ENCODE measurements at regions not wholly inside any gene's neighbourhood (a gene's known extent, or its start where the extent isn't known, plus 50 kb on each side); places are given as distances from the start of the nearest gene placed in this dataset.

DNA sequence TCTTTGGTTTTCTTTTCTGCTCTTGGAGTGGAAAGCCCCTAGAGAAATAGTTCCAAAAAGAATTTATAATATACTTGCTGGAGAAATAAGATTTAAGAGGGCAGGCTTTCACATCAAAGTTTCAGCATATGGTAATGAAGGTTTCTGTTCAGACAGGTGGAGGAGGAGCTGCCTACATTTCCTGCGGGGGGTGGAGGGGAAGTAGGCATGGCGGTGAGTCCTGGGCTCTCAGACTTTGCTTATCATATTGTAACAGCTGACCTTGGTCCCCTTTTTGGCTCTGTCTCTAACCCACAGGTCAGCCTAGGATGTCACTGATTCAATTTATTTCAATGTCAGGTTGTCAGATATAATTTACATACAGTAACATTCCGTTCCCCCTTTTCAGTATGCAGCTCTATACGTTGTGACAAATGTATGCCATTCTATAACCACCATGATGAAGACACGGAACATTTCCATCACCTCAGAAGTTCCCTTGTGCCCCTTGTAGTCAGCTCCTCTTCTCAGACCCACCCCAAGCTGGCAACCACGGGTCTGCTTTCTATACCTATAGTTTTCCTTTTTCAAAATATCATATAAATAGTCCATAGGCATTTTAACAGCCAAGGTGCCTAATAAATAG, 77.6 kb upstream of the GGTLC1 start:
- H3K4me1 ChIP-seq (ENCODE audit: insufficient read depth), result no peaks in the 10 kb centered on the region
- 78% methylated on average over 6 of the region's 6 CpGs for WGBS (ENCODE audit: low lambda C conversion rate, missing lambda C conversion rate)
- H3K79me2 ChIP-seq, result no peaks in the 10 kb centered on the region
- no peaks in the 10 kb centered on the region for H3K9me3 ChIP-seq (ENCODE audit: low read depth)
- no peak for TF ChIP-seq EZH2 (IDR thresholded peaks at IDR 0.05; ENCODE audit: borderline replicate concordance)
- no peak for TF ChIP-seq EZH2phosphoT487 (IDR thresholded peaks at IDR 0.05; ENCODE audit: low read depth, severe bottlenecking, unreplicated experiment)
- TF ChIP-seq, protein P1, sequence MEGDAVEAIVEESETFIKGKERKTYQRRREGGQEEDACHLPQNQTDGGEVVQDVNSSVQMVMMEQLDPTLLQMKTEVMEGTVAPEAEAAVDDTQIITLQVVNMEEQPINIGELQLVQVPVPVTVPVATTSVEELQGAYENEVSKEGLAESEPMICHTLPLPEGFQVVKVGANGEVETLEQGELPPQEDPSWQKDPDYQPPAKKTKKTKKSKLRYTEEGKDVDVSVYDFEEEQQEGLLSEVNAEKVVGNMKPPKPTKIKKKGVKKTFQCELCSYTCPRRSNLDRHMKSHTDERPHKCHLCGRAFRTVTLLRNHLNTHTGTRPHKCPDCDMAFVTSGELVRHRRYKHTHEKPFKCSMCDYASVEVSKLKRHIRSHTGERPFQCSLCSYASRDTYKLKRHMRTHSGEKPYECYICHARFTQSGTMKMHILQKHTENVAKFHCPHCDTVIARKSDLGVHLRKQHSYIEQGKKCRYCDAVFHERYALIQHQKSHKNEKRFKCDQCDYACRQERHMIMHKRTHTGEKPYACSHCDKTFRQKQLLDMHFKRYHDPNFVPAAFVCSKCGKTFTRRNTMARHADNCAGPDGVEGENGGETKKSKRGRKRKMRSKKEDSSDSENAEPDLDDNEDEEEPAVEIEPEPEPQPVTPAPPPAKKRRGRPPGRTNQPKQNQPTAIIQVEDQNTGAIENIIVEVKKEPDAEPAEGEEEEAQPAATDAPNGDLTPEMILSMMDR (IDR thresholded peaks at IDR 0.05; ENCODE audit: poor library complexity), result no peak
- no peaks in the 10 kb centered on the region for H3K36me3 ChIP-seq (replicated peaks; ENCODE audit: insufficient read depth, low read depth)
- DNase-seq (ENCODE audit: low spot score), result no peak
- H4K20me1 ChIP-seq (ENCODE audit: insufficient read depth, poor library complexity, severe bottlenecking), result no peaks in the 10 kb centered on the region
- H3K9me2 ChIP-seq (replicated peaks; ENCODE audit: insufficient read depth), result no peaks in the 10 kb centered on the region
- H3K27me3 ChIP-seq, result no peaks in the 10 kb centered on the region
- no peak overlapping the region for H3K4me2 ChIP-seq
- H2AFZ ChIP-seq, result no peak overlapping the region
- H3K4me3 ChIP-seq, result no peak overlapping the region
- no peak overlapping the region for H3K27ac ChIP-seq

DNA sequence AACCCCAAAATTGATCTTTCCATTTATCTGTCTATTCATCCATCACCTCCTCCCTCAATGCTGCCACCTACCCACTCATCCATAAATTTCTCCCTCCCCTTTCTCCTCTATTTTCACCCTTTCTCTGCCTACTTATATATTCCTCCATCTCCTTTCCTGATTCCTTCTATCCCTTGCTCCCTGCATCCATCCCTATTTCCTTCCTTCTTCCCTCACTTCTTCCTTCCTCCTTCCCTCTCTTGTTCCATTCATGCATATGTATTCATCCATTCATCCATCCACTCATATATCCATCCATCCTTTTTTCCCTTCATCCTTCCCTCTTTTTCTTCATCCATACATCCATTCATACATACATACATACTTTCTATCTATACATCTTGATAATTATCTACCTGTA, 76.3 kb upstream of the GGTLC1 start:
- Histone ChIP-seq H3K79me2 (no peaks in the 10 kb centered on the region), H3K27me3 (no peaks in the 10 kb centered on the region), H2AFZ (no peak overlapping the region), H3K4me1 (ENCODE audit: insufficient read depth) (no peaks in the 10 kb centered on the region), H3K4me2 (no peak overlapping the region), H3K36me3 (replicated peaks; ENCODE audit: insufficient read depth, low read depth) (no peaks in the 10 kb centered on the region), H3K9me3 (ENCODE audit: low read depth) (no peaks in the 10 kb centered on the region), H3K9me2 (replicated peaks; ENCODE audit: insufficient read depth) (no peaks in the 10 kb centered on the region), H4K20me1 (ENCODE audit: insufficient read depth, poor library complexity, severe bottlenecking) (no peaks in the 10 kb centered on the region), H3K4me3 (no peak overlapping the region), H3K27ac (no peak overlapping the region)
- TF ChIP-seq EZH2 (IDR thresholded peaks at IDR 0.05; ENCODE audit: borderline replicate concordance) (no peak), EZH2phosphoT487 (IDR thresholded peaks at IDR 0.05; ENCODE audit: low read depth, severe bottlenecking, unreplicated experiment) (no peak)
- TF ChIP-seq, protein P1 (IDR thresholded peaks at IDR 0.05; ENCODE audit: poor library complexity), result no peak
- no peak for DNase-seq (ENCODE audit: low spot score)

- H3K36me3 ChIP-seq (replicated peaks; ENCODE audit: insufficient read depth, low read depth), result no peaks in the 10 kb centered on the region
- no peak overlapping the region for H2AFZ ChIP-seq
- H4K20me1 ChIP-seq (ENCODE audit: insufficient read depth, poor library complexity, severe bottlenecking), result no peaks in the 10 kb centered on the region
- H3K27me3 ChIP-seq, result no peaks in the 10 kb centered on the region
- no peaks in the 10 kb centered on the region for H3K9me2 ChIP-seq (replicated peaks; ENCODE audit: insufficient read depth)
- WGBS (ENCODE audit: low lambda C conversion rate, missing lambda C conversion rate), result 96% methylated on average over 4 of the region's 4 CpGs
- no peak overlapping the region for H3K27ac ChIP-seq
- no peak overlapping the region for H3K4me3 ChIP-seq
- no peak for TF ChIP-seq EZH2 (IDR thresholded peaks at IDR 0.05; ENCODE audit: borderline replicate concordance)
- no peak for TF ChIP-seq EZH2phosphoT487 (IDR thresholded peaks at IDR 0.05; ENCODE audit: low read depth, severe bottlenecking, unreplicated experiment)
- TF ChIP-seq, protein P1 (IDR thresholded peaks at IDR 0.05; ENCODE audit: poor library complexity), result no peak
- H3K9me3 ChIP-seq (ENCODE audit: low read depth), result no peaks in the 10 kb centered on the region
- no peak for DNase-seq (ENCODE audit: low spot score)
- no peaks in the 10 kb centered on the region for H3K4me1 ChIP-seq (ENCODE audit: insufficient read depth)
- no peaks in the 10 kb centered on the region for H3K79me2 ChIP-seq
- no peak overlapping the region for H3K4me2 ChIP-seq
These were observed 75.5 kb upstream of the GGTLC1 start for GRCh38 chr20:24064092-24064491.

GRCh38 chr20:24063100-24063499, 74.5 kb upstream of the GGTLC1 start:
- H3K9me2 ChIP-seq (replicated peaks; ENCODE audit: insufficient read depth), result no peaks in the 10 kb centered on the region
- H2AFZ ChIP-seq, result no peak overlapping the region
- H4K20me1 ChIP-seq (ENCODE audit: insufficient read depth, poor library complexity, severe bottlenecking), result no peaks in the 10 kb centered on the region
- TF ChIP-seq EZH2 (IDR thresholded peaks at IDR 0.05; ENCODE audit: borderline replicate concordance), result no peak
- TF ChIP-seq, protein P1 (IDR thresholded peaks at IDR 0.05; ENCODE audit: poor library complexity), result no peak
- TF ChIP-seq EZH2phosphoT487 (IDR thresholded peaks at IDR 0.05; ENCODE audit: low read depth, severe bottlenecking, unreplicated experiment), result no peak
- H3K36me3 ChIP-seq (replicated peaks; ENCODE audit: insufficient read depth, low read depth), result no peaks in the 10 kb centered on the region
- H3K9me3 ChIP-seq (ENCODE audit: low read depth), result no peaks in the 10 kb centered on the region
- H3K4me2 ChIP-seq, result no peak overlapping the region
- WGBS (ENCODE audit: low lambda C conversion rate, missing lambda C conversion rate), result 91% methylated on average over 5 of the region's 5 CpGs
- no peaks in the 10 kb centered on the region for H3K27me3 ChIP-seq
- no peak for DNase-seq (ENCODE audit: low spot score)
- no peaks in the 10 kb centered on the region for H3K79me2 ChIP-seq
- H3K27ac ChIP-seq, result no peak overlapping the region
- H3K4me1 ChIP-seq (ENCODE audit: insufficient read depth), result no peaks in the 10 kb centered on the region
- H3K4me3 ChIP-seq, result no peak overlapping the region

All from hepatocyte (in vitro differentiated cells).